ENCODE measurements at regions not wholly inside any gene's neighbourhood (a gene's known extent, or its start where the extent isn't known, plus 50 kb on each side); places are given as distances from the start of the nearest gene placed in this dataset.
"Not testable (repeated sequence)": the region's sequence is repeated elsewhere in the genome, so short reads cannot be mapped to it uniquely, and the experiment has no call there.

- intact Hi-C loops (cut with DNase I); ATAC-seq; DNase-seq: not testable (repeated sequence)
Measured at GRCh38 chr9:71595762-71596161, 172.6 kb downstream of the CEMIP2 start.

GRCh38 chr9:71594541-71594940, 173.8 kb downstream of the CEMIP2 start:
- DNase-seq (no peak), ATAC-seq (no peak)
- intact Hi-C loops (cut with DNase I), result no loop called here

- intact Hi-C loops (cut with DNase I), result no loop called here
- ATAC-seq, result no peak
- no peak for DNase-seq
Measured at GRCh38 chr9:71592400-71592799, 175.9 kb downstream of the CEMIP2 start.

- intact Hi-C loops (cut with DNase I), result no loop called here
- no peak for ATAC-seq
- DNase-seq, result no peak
Measured at GRCh38 chr9:71590362-71590761, 178.0 kb downstream of the CEMIP2 start.

- intact Hi-C loops (cut with DNase I), result no loop called here
- peak; percentile 39 for DNase-seq
- ATAC-seq, result no peak
Measured at GRCh38 chr9:71589612-71590011, 178.7 kb downstream of the CEMIP2 start.

- ATAC-seq (no peak), DNase-seq (no peak)
- intact Hi-C loops (cut with DNase I), result no loop called here
Measured at GRCh38 chr9:71587576-71588362, 180.5 kb downstream of the CEMIP2 start.

- intact Hi-C loops (cut with DNase I), result no loop called here
- no peak for DNase-seq
- ATAC-seq, result no peak
Measured at GRCh38 chr9:71583792-71584191, 184.5 kb downstream of the CEMIP2 start.

GRCh38 chr9:71582347-71582746, 186.0 kb downstream of the CEMIP2 start:
- ATAC-seq, result no peak
- no peak for DNase-seq
- intact Hi-C loops (cut with DNase I), result no loop called here

- no peak for DNase-seq
- no peak for ATAC-seq
- intact Hi-C loops (cut with DNase I), result no loop called here
Measured at GRCh38 chr9:71581101-71581500, 187.2 kb downstream of the CEMIP2 start.

GRCh38 chr9:71571186-71571585, 197.1 kb downstream of the CEMIP2 start:
- intact Hi-C loops (cut with DNase I), result no loop called here
- ATAC-seq (no peak), DNase-seq (no peak)

- DNase-seq (no peak), ATAC-seq (no peak)
- intact Hi-C loops (cut with DNase I), result no loop called here
Measured at GRCh38 chr9:71567890-71568289, 200.4 kb downstream of the CEMIP2 start.

- intact Hi-C loops (cut with DNase I), result no loop called here
- no peak for ATAC-seq
- DNase-seq, result no peak
Measured at GRCh38 chr9:71562140-71562539, 206.2 kb downstream of the CEMIP2 start.

- DNase-seq (no peak), ATAC-seq (no peak)
- intact Hi-C loops (cut with DNase I), result no loop called here
Measured at GRCh38 chr9:71557310-71557709, 211.0 kb downstream of the CEMIP2 start.

- DNase-seq (no peak), ATAC-seq (no peak)
- intact Hi-C loops (cut with DNase I), result no loop called here
Measured at GRCh38 chr9:71552480-71552879, 215.8 kb downstream of the CEMIP2 start.

GRCh38 chr9:71549023-71549422, 219.3 kb downstream of the CEMIP2 start:
- intact Hi-C loops (cut with DNase I), result no loop called here
- DNase-seq (no peak), ATAC-seq (no peak)

GRCh38 chr9:71544464-71544863, 223.8 kb downstream of the CEMIP2 start:
- intact Hi-C loops (cut with DNase I), result no loop called here
- no peak for ATAC-seq
- DNase-seq, result no peak

- DNase-seq, result no peak
- ATAC-seq, result no peak
- intact Hi-C loops (cut with DNase I), result no loop called here
Measured at GRCh38 chr9:71541436-71541835, 226.9 kb downstream of the CEMIP2 start.

GRCh38 chr9:71524996-71525580, 243.2 kb downstream of the CEMIP2 start:
- DNase-seq (no peak), ATAC-seq (no peak)
- intact Hi-C loops (cut with DNase I), result no loop called here

GRCh38 chr9:71524516-71524915, 243.8 kb downstream of the CEMIP2 start:
- DNase-seq (no peak), ATAC-seq (no peak)
- intact Hi-C loops (cut with DNase I), result no loop called here

GRCh38 chr9:71521132-71521531, 247.2 kb downstream of the CEMIP2 start:
- intact Hi-C loops (cut with DNase I), result no loop called here
- no peak for DNase-seq
- ATAC-seq, result no peak

GRCh38 chr9:71519098-71519696, 249.1 kb downstream of the CEMIP2 start:
- intact Hi-C loops (cut with DNase I), result no loop called here
- ATAC-seq (no peak), DNase-seq (no peak)
